ENCODE measurements at regions not wholly inside any gene's neighbourhood (a gene's known extent, or its start where the extent isn't known, plus 50 kb on each side); places are given as distances from the start of the nearest gene placed in this dataset.
"Not testable (repeated sequence)": the region's sequence is repeated elsewhere in the genome, so short reads cannot be mapped to it uniquely, and the experiment has no call there.

- in situ Hi-C loops (cut with MboI; ENCODE audit: low pct_unique_long_range_greater_than_20kb, low sequenced_read_pairs, unreplicated experiment), result no loop called here
- TF ChIP-seq CTCF (IDR thresholded peaks at IDR 0.05; ENCODE audit: extremely low read depth, insufficient read depth, missing control alignments), result no peak
- DNase-seq (ENCODE audit: low spot score), result no peak
Measured at GRCh38 chrX:125152011-125152410, 167.7 kb upstream of the TEX13C start.

- TF ChIP-seq CTCF (IDR thresholded peaks at IDR 0.05; ENCODE audit: extremely low read depth, insufficient read depth, missing control alignments), result no peak
- DNase-seq (ENCODE audit: low spot score), result no peak
- in situ Hi-C loops (cut with MboI; ENCODE audit: low pct_unique_long_range_greater_than_20kb, low sequenced_read_pairs, unreplicated experiment), result no loop called here
Measured at GRCh38 chrX:125153621-125154020, 166.1 kb upstream of the TEX13C start.

- DNase-seq (ENCODE audit: low spot score); in situ Hi-C loops (cut with MboI; ENCODE audit: low pct_unique_long_range_greater_than_20kb, low sequenced_read_pairs, unreplicated experiment): not testable (repeated sequence)
Measured at GRCh38 chrX:125154288-125155257, 165.1 kb upstream of the TEX13C start.

GRCh38 chrX:125155296-125156033 is 164.2 kb upstream of the TEX13C start:
- DNase-seq (ENCODE audit: low spot score); in situ Hi-C loops (cut with MboI; ENCODE audit: low pct_unique_long_range_greater_than_20kb, low sequenced_read_pairs, unreplicated experiment): not testable (repeated sequence)

- in situ Hi-C loops (cut with MboI; ENCODE audit: low pct_unique_long_range_greater_than_20kb, low sequenced_read_pairs, unreplicated experiment), result no loop called here
- DNase-seq (ENCODE audit: low spot score), result no peak
- TF ChIP-seq CTCF (IDR thresholded peaks at IDR 0.05; ENCODE audit: extremely low read depth, insufficient read depth, missing control alignments), result no peak
Measured at GRCh38 chrX:125170459-125170858, 149.2 kb upstream of the TEX13C start.

- TF ChIP-seq CTCF (IDR thresholded peaks at IDR 0.05; ENCODE audit: extremely low read depth, insufficient read depth, missing control alignments), result no peak
- in situ Hi-C loops (cut with MboI; ENCODE audit: low pct_unique_long_range_greater_than_20kb, low sequenced_read_pairs, unreplicated experiment), result no loop called here
- DNase-seq (ENCODE audit: low spot score), result no peak
Measured at GRCh38 chrX:125172531-125172930, 147.1 kb upstream of the TEX13C start.

- in situ Hi-C loops (cut with MboI; ENCODE audit: low pct_unique_long_range_greater_than_20kb, low sequenced_read_pairs, unreplicated experiment), result no loop called here
- TF ChIP-seq CTCF (IDR thresholded peaks at IDR 0.05; ENCODE audit: extremely low read depth, insufficient read depth, missing control alignments), result no peak
- DNase-seq (ENCODE audit: low spot score), result no peak
Measured at GRCh38 chrX:125175991-125176584, 143.6 kb upstream of the TEX13C start.
